ENCODE measurements at regions not wholly inside any gene's neighbourhood (a gene's known extent, or its start where the extent isn't known, plus 50 kb on each side); places are given as distances from the start of the nearest gene placed in this dataset.

DNA sequence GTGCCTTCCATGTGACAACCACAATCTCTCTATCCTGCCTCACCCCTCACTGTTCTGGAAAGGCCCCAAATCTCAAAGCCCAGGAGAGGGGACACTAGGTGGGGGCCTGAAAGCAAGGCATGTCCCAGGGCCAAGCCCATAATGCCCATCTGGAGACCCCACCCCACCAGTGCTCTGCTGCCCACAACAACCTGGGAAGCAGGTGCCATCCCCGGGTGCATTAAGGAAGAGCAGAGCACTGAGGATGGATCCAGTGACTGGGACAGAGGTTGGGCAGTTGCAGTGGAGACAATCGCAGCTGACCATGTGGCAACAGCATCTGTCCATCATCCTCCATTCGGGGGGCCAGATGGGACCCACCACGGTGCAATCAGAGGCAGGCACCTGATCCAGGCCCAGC, 106.2 kb upstream of the PRR20G start:
- no peak for DNase-seq

DNA sequence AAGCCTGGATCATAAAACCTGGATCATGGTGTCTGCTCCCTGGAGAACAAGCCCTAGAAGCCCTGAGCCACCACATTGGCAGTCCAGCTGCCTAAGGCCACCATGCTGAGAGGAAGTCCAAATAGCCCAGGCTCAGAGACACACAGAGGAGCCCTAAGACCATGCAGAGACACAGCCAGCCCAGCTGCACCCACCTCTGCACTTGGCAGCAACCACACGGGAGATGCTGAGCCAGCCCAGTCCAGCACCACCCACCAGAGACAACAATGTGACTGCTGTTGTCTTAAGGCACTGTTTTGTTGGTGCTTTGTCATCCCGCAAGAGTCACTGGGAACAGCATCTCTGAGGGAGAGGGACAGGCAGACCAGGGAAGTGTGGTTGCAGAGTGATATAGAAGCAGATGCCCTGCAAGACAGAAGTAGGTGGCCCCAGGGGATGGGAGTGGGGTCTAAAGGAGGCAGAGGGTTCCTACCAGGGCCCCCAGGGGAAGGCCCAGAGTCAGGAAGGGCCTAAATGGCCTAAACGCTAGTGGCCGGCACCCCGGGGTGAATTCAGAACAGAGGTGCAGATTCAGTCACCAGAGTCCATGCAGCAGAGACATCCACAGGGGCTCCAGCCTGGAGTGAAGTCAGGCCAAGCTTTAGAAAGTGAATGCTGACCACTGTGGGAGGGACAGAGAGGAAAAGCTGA, 105.4 kb upstream of the PRR20G start:
- no peak for DNase-seq

DNA sequence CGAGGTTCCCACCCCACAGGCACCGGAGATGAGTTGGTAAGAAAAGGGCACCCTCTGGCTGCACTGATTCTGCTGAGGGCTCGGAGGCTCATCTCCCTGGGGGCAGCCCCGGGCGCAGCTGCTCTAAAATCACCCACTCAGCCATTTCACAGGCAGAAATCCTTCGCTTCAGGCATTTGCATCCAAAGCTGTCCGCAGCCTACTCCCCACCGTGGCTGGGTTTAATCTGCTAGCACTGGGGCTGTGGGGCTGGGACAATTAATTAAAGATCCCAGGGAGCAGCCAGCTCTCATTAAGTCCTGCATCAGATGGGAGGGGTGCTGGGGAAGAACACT, 104.3 kb upstream of the PRR20G start:
- DNase-seq: no peak

DNA sequence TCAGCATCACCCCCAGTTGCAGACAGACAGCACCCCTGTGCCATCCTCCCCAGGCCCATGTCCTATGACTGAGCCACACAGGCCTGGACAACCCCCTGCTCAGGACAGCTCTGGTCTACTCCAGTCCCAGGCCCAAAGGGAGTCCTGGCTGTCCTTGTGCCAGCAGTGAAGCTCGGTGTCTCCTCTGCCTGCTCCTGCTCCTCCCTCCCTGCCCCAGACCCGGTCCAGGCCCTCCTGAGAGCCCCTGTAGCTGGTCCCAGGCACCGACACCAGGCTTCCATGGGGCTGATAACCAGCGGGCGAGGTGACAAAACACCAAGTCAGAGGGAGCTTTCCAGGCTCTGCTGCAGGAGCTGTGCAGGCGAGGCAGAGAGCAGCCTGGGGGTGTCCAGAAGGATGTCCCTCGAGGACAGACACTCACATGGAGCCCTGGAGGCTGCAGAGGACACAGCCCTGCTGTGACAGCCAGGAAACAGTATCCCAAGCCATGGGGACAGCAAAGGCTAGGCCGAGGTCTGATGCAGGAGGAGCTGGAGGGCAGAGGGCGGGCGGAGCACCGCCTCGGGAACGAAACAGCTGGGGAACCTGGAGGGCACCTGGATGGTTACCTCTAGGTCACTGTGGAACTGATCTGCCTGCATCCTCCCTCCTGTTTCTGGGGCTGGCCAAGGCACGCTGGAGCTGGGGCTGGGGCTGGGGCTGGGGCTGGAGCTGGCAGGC, 103.8 kb upstream of the PRR20G start:
- no peak for DNase-seq

DNA sequence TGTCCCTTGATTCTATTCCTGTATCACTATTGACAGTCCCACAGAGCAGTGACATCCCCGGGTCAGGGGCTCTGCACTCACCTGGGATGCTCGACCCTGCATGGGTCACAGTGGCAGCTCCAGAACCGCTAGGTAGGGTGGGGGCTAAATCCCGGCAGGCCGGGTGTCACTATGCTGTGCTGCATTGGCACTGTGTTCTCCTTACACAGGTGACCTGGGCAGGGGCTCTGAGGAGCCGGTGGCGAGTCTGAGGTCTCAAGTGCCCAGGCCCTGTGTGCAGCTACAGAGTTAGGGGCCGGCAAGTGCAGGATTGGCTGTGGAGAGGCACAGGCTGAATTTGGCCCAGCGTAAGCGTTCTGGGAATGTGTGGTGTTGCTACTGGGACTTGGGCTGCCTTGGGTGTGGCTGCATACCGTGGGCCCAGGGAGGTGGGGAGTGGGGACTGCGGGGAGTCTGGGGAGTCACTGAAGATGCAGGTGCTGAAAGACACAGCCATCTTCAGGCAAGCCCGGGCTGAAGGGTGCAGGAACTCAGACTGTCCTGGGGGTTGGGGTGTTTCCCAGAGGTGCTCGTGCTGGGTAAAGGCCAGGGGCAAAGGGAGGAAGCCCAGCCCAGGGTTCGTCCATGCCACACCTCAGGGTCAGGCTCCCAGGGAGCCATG, 102.6 kb upstream of the PRR20G start:
- no peak for DNase-seq

DNA sequence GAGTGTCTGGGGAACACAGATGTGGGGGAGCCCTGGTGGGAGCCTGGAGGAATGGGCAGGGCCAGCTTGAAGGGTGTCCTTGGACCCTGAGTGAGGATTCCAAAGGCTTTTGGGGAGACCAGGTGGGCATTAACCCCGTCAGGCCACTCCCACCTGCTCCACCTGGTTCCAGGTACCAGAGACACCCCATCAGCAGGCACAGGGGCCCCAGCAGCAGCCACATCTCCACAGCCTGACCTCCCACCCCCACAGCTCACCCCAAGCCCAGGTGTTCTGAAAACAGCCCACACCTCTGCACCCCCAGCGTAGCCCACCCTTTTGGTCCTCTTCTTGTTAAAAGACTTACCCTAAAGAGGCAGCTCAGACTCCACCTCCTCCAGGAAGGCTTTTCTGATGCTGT, 102.1 kb upstream of the PRR20G start:
- no peak for DNase-seq

DNA sequence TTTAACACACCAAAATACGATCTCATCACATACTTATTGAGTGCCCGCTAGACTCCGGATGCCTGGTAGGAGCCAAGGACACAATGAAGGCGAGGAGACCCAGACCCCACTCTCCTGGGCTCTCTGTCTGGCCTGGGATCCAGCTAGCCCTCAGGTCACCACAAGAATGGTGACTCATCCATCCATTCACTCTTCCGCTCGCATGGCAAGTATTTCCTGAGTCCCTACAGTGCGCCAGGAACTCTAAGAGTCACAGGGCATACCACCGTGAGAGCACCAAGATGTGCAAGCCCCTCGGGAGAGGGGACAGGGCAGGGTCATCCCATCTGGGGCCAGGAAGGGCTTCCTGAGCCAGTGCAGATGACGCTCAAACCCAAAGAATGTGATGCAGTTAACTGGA, 101.6 kb upstream of the PRR20G start:
- DNase-seq: no peak

DNA sequence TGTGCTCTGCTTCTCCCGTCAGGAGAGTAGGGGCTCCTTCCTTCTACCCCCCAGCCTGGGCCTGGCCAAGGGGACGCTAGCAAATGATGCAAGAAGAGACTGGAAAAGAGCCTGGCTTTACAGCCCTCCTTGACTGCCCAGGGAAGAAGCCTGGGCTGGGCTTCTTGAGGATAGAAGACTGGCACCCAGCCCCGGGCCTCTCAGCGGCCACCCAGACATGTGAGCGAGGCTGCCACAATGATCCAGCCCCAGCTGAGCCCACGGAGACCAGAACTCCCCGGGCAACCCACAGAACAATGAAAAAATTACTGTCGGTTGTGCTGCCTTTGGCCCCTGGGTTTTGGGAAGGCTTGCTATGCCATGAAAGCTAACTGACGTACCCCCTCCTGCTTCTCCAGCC, 100.6 kb upstream of the PRR20G start:
- DNase-seq: no peak

DNA sequence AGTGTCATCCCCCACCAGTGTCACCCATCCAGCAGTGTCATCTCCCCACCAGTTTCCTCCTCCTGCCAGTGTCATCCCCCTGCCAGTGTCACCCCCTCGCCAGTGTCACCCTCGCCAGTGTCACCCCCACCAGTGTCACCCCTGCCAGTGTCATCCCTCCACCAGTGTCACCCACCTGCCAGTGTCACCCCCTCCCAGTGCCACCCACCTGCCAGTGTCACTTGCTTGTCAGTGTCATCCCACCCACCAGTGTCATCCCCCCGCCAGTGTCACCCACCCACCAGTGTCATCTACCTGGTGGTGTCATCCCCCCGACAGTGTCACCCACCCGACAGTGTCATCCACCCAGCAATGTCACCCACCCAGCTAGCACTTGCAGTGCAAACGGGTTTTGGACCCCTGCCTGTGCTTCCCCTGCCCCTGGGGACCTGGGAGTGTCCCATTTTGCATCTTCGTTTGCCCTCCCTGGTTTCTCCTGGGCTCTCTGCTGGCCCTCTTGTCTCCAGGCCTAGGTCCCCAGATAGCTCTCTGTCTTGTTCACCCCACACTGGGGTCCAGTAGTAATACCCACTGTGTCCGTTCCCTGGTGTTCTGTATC, 99.8 kb upstream of the PRR20G start:
- DNase-seq: no peak

DNA sequence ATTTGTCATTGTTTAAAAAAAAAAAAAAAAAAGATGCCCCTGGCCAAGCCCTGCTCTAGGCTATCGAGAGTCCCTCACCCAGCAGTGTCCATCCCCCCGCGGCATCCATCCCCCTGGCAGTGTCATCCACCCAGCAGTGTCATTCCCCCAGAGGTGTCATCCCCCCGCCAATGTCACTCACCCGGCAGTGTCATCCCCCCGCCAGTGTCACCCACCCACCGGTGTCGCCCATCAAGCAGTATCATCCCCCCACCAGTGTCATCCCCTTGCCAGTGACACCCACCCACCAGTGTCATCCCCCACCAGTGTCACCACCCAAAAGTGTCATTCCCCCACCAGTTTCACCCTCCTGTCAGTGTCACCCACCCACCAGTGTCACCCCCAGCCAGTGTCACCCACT, 99.3 kb upstream of the PRR20G start:
- no peak for DNase-seq

DNA sequence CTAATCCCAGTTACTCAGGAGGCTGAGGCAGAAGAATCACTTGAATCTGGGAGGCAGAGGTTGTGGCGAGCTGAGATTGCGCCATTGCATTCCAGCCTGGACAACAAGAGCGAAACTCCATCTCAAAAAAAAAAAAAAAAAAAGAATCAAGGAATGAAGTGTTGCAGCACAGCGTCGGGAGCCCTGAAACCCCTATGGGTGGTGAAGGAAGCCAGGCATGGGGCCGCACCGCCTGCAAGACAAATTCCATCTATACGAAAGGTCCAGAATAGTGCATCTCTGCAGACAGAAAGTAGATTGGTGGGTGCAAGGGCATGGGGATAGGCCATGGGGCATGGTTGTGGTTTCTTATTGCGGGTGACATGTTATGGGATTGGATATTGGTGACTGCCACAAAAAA, 98.6 kb upstream of the PRR20G start:
- DNase-seq: no peak

DNA sequence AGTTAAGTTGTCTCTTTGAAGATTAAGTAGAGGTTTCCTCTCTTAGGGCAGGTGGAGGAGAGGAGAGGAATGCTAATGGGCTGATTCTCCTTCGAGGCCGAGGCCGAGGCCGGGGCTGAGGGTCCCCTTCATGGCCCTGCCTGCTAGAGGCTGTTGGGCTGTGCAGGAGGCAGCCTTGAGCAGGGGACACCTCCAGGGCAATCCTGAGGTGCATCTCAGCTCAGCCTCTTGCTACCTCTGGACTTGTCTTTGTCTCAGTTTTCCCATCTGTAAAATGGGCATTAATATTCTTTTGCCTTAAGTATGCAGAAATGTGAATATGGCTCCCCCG, 97.7 kb upstream of the PRR20G start:
- DNase-seq: no peak

DNA sequence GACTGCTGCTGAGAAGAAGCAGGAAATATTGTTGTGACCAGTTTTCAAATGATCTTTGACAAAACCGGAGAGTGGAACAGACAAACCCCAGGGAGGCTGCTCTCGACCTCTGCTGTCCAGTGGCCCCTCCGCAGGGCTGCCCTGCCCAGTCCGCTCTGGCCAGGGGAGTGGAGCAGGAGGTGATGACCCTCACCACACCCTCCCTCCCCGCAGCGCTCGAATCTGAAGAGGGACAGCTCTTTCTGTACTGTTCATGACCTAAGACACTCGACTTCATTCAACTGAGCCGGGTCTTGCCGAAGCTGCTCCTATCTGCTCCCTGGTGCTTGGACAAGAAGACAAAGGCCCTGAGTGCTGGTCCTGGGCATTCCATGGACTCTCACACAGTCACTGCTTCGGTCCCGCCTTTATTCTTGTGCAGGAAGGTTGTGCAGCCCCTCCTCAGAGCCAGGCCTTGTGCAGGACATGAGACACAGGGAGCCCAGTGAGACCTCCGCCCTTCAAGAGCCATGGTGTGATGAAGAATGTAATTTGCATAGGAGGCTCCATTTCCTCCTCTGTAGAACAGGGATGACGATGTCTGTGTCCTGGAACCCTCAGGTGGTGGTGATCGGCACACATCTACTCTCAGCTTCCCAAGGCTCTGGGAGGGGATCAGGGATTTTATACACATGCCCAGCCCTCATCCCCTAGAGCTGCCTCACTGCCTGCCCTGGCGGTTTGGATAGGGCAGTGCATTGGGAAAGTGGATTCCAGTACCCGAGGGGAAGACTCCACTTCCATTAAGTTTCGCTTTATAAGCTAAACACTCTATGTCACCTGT, 97.1 kb upstream of the PRR20G start:
- no peak for DNase-seq

DNA sequence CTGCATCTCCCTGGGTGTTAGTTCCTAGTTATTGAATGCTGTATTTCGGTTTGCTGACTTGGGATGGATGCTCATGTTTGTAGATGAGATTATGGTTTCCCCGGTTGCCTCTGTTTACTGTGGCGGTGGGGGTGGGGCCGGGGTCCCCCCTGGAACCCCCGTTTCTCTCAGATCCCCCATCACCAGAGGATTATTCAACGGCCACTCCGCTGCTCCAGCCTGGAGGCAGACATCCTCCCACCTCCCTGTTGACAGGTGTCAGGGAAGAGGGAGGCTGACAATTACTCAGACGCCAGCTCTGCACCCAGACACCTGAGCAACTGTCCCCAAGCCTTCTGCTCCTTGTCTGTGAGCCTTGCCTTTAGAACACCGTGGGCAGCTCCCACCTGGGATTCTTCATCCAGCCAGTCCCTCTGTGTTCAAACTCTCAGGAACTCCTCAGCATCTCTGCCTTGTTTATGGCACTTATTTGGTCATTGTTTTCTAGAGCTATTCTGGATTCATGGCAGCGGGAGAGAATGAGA, 95.9 kb upstream of the PRR20G start:
- DNase-seq: no peak

DNA sequence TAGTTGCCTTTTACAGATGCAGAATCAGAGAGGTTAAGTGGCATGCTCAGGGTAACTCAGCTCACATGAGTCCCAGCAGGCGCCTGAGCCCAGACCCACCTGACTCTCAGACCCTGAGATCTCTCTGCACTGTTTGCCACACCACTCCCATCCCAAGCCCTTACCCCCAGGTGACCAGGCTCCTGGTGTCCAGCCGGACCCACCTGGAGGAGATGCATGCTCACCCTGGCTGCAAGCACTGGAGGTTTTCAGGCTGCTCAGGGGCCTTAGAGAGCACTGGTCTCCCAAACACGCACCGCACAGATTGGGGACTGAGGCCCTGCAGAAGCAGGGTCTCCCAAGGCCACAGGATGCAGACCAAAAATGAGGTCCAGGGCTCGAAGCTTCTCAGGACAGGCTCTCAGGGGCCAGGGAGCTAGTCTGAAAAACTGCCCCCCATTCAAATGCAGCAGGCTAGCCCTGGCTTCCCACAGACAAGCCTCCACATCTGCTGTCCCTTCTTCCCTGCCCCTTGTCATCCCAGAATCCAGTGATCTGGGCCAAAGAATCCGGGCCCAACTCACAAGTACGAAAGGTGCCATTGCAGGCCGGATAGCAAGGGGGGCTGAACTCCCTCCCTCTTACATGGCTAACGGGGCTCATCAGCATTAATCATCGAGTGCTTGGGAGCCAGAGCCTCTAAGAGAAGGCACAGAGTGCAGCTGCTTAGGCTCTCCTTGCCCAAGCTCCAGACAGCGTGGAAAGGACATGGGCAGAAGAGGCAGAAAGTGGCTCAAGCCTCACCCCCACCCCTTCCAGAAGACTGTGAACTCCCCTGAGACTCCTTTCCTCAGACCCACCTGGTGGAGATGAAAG, 90.2 kb upstream of the PRR20G start:
- no peak for DNase-seq

DNA sequence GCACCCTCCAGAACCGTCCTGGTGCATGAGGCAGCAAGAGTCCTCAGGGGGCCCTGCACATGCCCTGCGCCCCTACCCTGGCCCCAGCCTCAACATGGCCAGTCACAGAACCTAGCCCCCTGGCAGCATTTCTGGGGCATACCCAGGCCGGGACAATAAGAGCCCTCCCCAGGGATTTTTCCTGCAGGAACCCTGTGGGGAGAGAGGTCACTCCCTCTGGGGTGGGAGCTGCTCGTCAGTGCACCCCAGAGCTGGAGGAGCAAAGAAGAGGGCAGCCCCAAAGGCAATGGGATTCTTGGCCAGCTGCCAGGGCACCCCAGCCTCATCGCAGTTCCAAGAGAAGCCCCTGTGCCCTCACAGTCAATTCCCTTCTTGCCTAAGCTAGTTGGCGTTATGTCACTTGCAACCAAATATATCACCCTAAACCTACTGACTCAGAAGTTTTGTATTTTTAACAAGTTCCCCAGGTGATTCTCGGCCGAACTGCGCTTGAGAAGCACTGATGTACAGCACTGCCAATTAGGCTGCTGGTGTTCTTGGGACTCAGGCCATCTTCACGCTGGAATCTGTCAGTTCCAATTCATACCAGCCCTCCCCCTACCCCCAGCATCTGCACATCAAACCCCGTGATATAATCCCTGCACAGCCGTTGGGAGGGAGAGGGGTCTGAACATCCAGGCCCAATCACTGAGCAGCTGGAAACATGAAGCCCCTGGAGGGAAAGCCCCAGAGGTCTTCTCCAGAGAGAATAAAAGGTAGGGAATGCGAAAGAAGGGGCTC, 87.5 kb upstream of the PRR20G start:
- DNase-seq: no peak

DNA sequence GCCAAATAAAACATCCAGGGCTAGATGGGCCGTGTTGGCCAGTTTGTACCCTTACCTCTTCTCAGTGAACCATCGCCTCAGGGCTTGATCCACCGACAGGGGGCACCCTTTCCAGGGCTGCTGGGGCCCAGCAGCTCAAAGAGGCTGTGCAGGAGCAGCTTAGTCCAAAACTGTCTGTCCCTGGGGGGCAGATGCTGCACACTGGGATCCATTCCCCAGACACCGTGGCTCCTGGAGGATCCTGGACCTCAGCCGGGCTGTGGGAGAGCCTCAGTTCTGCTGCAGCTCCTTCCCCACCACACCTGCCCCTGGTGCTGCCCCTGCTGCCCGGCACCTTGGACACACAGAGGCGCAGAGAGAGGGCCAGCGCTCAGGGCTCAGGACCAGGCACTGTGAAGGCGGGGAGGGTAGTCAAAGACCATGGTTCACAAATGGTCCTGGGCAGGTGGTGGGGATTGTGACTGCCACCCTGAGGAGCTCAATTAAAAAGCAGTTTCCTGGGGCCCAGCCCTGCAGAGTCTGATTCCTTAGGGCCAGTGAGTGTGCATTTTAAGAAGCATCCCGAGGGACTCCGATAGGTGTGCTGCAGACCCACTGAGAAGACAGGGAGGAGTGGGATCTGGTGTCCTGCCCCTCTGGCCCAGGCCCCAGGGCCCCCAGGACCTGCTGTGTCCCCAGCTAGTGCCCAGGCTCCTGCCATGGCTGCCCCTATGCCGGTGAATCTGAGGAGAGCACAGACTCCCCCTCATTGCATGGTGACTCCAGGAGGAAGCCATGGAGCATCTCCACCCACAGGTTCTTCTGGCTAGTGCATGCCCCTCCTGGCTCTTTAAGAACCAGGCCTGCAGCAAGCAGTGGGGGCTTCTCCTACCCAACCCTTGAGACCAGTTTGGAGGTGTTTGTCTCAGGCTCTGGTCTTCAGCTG, 86.5 kb upstream of the PRR20G start:
- no peak for DNase-seq

DNA sequence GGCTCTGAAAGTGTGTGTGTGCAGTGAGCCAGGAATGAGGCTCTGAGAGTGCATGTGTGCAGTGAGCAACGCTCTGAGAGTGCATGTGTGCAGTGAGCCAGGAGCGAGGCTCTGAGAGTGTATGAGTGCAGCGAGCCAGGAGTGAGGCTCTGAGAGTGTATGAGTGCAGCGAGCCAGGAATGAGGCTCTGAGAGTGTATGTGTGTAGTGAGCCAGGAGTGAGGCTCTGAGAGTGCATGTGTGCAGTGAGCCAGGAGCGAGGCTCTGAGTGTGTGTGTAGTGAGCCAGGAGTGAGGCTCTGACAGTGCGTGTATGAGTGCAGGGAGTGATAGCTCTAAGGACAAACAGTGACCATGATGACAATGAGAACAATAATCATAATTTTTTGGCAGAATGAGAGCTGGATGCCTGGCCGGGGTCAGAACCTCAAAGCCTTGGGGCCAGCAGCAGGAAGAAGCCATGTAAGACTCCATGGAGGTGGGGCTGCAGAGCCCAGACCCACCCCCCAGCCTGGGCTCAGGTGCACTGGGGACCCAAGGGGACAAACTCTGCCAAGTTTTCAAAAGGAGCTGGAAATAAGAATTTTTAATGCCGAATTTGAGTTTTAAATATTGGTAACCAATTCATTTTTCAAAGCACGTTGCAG, 85.7 kb upstream of the PRR20G start:
- DNase-seq: no peak

DNA sequence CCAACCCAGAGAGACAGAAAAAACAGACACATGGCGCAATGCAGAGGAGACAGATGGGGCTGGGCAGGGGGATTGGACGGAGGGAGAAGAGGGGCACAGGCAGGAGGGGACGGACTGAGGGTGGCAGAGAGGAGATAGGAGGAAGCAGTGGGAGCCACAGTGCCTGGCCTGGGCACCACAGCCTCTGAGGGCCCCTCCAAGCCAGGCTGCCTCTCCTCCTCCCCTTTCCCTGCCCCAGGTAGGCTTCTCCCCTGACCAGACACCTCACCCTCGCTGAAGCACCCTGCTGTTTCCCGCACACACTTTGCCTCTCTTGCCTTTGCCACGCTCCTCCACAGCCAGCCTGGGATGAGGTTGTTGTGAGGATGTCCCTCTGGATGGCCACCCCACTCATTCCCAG, 84.0 kb upstream of the PRR20G start:
- DNase-seq: no peak

DNA sequence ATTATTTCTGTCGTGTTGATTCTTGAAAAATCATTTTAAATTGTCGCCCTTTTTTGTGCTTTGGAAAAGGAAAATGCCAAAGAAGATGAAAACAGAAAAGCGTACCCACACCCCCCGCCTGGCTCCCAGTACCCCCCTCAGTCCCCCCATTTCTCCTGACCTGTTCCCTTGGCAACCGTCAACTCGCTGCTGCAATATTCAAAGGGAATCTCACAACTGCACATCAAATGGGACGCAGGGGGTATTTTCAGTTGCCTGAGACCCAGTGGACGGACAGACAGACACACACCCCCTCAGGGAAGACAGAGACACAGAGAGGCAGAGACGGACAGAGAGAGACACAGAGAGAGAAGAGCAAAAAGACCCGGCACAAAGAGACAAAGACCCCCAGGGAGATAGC, 83.5 kb upstream of the PRR20G start:
- no peak for DNase-seq
